ENCODE measurements at regions not wholly inside any gene's neighbourhood (a gene's known extent, or its start where the extent isn't known, plus 50 kb on each side); places are given as distances from the start of the nearest gene placed in this dataset.
A peak's percentile ranks its signal among the peaks of the same experiment; 100 is the strongest.

- no peak for TF ChIP-seq ZFX (IDR thresholded peaks at IDR 0.05; ENCODE audit: borderline replicate concordance)
- no peak for TF ChIP-seq CTCF (IDR thresholded peaks at IDR 0.05)
- no peak overlapping the region for H3K27ac ChIP-seq
Measured at GRCh38 chr2:198326431-198326830, 522.0 kb downstream of the PLCL1 start.

DNA sequence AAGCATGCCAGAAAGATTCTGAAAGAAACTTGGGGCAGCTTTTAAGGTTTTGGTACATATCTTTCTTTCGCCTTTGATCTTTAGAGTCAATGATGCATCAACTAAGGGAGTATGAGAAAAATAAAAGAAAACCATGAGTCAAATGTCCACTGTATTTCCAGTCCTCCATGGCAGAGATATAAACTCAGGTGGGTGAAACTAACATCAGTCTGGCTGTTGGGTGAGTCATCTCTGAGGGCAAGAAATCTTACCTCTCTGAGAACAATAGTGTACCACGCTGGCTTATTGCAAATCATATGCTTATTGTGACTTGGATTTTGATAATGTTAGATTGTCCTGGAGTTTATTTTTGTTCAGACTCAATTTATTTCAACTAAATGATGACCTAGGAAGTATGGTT lies 521.0 kb downstream of the PLCL1 start:
- TF ChIP-seq CTCF (IDR thresholded peaks at IDR 0.05), result no peak
- no peak for TF ChIP-seq ZFX (IDR thresholded peaks at IDR 0.05; ENCODE audit: borderline replicate concordance)
- no peak overlapping the region for H3K27ac ChIP-seq

- H3K27ac ChIP-seq, result no peak overlapping the region
- TF ChIP-seq CTCF (IDR thresholded peaks at IDR 0.05), result no peak
- no peak for TF ChIP-seq ZFX (IDR thresholded peaks at IDR 0.05; ENCODE audit: borderline replicate concordance)
Measured at GRCh38 chr2:198324071-198324470, 519.7 kb downstream of the PLCL1 start.

GRCh38 chr2:198322275-198322674 lies 517.9 kb downstream of the PLCL1 start:
- TF ChIP-seq ZFX (IDR thresholded peaks at IDR 0.05; ENCODE audit: borderline replicate concordance), result no peak
- peak; percentile 39 for TF ChIP-seq CTCF (IDR thresholded peaks at IDR 0.05)
- H3K27ac ChIP-seq, result no peak overlapping the region

- H3K27ac ChIP-seq, result no peak overlapping the region
- TF ChIP-seq CTCF (IDR thresholded peaks at IDR 0.05), result no peak
- TF ChIP-seq ZFX (IDR thresholded peaks at IDR 0.05; ENCODE audit: borderline replicate concordance), result no peak
Measured at GRCh38 chr2:198321522-198322088, 517.2 kb downstream of the PLCL1 start.

- H3K27ac ChIP-seq, result no peak overlapping the region
- TF ChIP-seq CTCF (IDR thresholded peaks at IDR 0.05), result no peak
- TF ChIP-seq ZFX (IDR thresholded peaks at IDR 0.05; ENCODE audit: borderline replicate concordance), result no peak
Measured at GRCh38 chr2:198316852-198317396, 512.5 kb downstream of the PLCL1 start.

- no peak overlapping the region for H3K27ac ChIP-seq
- TF ChIP-seq ZFX (IDR thresholded peaks at IDR 0.05; ENCODE audit: borderline replicate concordance) (no peak), CTCF (IDR thresholded peaks at IDR 0.05) (no peak)
Measured at GRCh38 chr2:198315791-198316630, 511.6 kb downstream of the PLCL1 start.

All from 22Rv1 (cell line).